HUES6 (cell line): ENCODE measurements at regions not wholly inside any gene's neighbourhood (a gene's known extent, or its start where the extent isn't known, plus 50 kb on each side); places are given as distances from the start of the nearest gene placed in this dataset.

Source experiments
- H3K27ac ChIP-seq: 2 replicates; pipeline ENCODE4 v1.7.0; 2013; ENCODE audit warnings: low read depth, mild to moderate bottlenecking, low read length, inconsistent platforms
- H3K27me3 ChIP-seq: 2 replicates; pipeline ENCODE4 v1.6.1; 2013; ENCODE audit warnings: low read length; ENCODE audit not compliant: control insufficient read depth, insufficient read depth
- H3K36me3 ChIP-seq: 2 replicates; pipeline ENCODE4 v1.6.1; 2013; ENCODE audit warnings: low read length; ENCODE audit not compliant: control insufficient read depth, insufficient read depth
- H3K4me1 ChIP-seq: 2 replicates; pipeline ENCODE4 v1.6.1; 2013; ENCODE audit warnings: low read length; ENCODE audit not compliant: control insufficient read depth, insufficient read depth
- H3K4me3 ChIP-seq: 2 replicates; pipeline ENCODE4 v1.5.1; 2013; ENCODE audit warnings: low read depth, low read length
- H3K9ac ChIP-seq: one replicate; pipeline ENCODE4 v1.6.1; 2013; ENCODE audit warnings: mild to moderate bottlenecking, low read length
- H3K9me3 ChIP-seq: 2 replicates; pipeline ENCODE4 v1.6.1; 2013; ENCODE audit warnings: low read depth, low read length; ENCODE audit not compliant: control insufficient read depth, insufficient read depth

DNA sequence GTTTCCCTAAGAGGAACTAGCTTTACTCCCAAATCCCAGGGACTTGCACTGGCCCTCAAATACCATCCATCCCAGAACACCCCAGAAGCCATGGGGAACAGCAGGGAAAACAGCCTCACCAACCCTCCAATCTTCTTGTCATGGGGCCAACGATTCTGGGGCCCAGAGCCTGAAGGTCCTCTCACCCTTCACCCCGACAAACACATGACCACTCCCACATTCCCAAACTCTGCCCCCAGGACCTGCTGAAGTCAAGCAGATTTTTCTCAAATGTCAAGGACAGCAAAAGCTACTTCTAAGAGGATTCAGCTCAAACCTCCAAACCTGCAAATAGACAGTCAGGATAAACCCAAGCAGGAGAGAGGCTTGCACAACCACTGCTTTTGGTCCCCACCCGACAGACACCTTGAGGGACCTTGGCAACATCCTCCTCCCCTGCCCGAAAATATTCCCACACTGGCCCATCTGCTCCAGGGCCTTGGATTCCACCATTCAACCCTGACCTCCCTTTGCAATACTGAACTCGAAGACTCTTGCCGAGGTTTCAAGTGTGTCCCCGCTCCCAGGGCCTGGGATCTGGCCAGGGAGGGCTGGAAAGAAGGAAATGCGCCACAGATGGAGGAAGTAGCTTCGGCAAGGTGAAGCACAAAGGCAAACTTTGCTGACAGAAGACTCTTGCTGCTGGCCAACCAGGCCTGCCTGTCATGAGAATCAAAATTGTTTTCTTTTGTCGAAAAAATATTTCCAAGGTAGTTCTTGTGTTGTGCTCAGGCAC is 143.3 kb downstream of the ZFP36L2 start:
- Histone ChIP-seq H3K36me3 (no peaks in the 10 kb centered on the region), H3K9me3 (no peaks in the 10 kb centered on the region), H3K27ac (no peak overlapping the region), H3K4me1 (peaks cover 55% of the 10 kb centered on the region), H3K27me3 (no peaks in the 10 kb centered on the region), H3K9ac (peak overlapping the region; percentile 14), H3K4me3 (no peak overlapping the region)

DNA sequence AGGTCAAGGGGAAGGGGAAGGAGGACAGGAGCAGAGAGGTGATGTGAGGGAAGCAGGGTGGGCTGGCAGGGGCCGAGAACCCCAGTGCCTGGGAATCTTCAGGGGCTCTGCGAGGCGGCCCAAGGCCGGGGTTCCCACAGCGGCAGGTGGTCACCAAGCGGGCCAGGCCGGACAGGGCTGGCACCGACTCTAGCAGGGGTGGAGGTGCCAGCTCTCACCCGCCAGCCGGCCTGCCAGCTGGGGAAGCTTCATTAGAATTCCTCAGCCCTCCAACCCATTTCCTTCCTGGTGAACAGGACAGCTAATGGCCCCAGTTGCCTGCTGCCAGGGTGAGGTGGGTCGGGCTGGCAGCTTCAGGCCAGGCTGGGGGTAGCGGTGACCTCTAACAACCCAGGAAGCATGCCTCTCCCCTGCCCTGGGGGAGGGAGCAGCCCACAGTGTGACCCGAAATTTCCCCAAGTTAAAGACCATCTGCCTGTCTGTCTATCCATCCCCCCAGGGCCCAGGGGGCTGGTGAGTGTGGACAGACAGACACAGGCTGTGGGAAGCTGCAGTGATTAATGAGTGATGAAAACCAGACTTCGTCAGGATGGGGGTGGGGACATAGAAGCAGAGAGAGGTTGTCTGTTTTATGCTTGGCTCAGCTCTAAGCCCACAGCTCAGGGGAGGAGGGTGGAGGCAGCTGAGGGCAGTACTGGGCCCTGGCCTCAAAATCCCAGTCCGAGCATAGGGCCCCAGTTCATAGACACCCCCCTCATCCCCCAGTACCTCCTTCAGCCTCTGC is 144.1 kb downstream of the ZFP36L2 start:
- no peaks in the 10 kb centered on the region for H3K27me3 ChIP-seq
- H3K4me3 ChIP-seq, result no peak overlapping the region
- no peaks in the 10 kb centered on the region for H3K9me3 ChIP-seq
- peak overlapping the region; percentile 14 for H3K9ac ChIP-seq
- H3K27ac ChIP-seq, result no peak overlapping the region
- H3K4me1 ChIP-seq, result peaks cover 55% of the 10 kb centered on the region
- H3K36me3 ChIP-seq, result no peaks in the 10 kb centered on the region

DNA sequence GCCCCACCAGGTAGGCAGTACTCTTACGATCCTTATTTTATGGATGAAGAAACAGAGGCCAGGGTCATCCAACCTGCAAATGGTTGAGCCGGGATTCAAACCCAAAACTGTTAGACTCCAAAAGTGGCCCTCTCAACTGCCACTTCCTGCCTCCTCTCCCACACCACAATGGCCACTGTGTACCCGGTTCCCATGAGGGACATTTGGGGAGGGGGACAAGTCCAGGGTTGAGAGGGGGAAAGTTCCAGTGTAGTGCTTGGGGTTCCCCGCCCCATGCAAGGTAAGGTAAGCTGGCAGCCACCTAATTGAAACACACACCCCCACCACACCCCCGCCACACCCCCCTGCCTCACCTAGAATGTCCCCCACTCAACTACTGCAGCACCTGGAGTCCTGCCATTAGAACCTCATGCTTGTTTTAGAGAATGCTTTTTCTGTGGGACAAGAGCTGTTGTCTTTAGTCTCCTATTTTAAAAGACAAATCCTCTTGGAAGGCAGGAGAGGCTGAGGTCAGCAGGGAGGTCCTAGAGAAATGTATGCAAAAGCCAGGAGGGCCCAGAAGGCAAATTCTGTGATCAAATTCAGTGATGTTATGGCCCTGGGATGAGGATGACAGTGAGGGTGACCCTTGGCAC is 145.2 kb downstream of the ZFP36L2 start:
- H3K27ac ChIP-seq, result no peak overlapping the region
- no peaks in the 10 kb centered on the region for H3K27me3 ChIP-seq
- no peaks in the 10 kb centered on the region for H3K9me3 ChIP-seq
- H3K9ac ChIP-seq, result no peak overlapping the region
- H3K4me3 ChIP-seq, result no peak overlapping the region
- H3K36me3 ChIP-seq, result no peaks in the 10 kb centered on the region
- H3K4me1 ChIP-seq, result peaks cover 47% of the 10 kb centered on the region

DNA sequence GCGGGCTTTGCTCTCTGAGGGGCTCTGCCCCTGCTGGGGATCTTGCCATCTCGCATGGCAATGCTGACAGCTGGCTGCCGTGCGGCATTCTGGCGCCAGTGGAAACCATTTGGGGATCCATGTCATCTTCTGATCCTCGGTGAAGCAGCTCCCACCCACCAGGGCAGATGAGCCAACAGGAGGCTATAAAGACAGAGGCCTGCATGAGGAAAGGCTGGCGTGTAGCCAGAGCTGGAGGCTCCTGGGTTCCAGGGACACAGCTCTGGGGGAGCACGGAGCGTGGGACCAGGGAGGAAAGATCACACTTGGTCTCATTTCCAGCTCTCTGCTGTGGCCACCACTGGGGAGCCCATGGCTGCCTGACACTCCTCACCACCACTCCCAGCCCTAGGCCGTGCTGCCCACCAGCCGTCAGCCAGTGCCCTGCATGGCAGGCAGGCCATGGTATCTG is 145.8 kb downstream of the ZFP36L2 start:
- no peaks in the 10 kb centered on the region for H3K9me3 ChIP-seq
- H3K36me3 ChIP-seq, result no peaks in the 10 kb centered on the region
- no peak overlapping the region for H3K27ac ChIP-seq
- H3K4me1 ChIP-seq, result peaks cover 41% of the 10 kb centered on the region
- no peak overlapping the region for H3K4me3 ChIP-seq
- H3K27me3 ChIP-seq, result no peaks in the 10 kb centered on the region
- H3K9ac ChIP-seq, result no peak overlapping the region

DNA sequence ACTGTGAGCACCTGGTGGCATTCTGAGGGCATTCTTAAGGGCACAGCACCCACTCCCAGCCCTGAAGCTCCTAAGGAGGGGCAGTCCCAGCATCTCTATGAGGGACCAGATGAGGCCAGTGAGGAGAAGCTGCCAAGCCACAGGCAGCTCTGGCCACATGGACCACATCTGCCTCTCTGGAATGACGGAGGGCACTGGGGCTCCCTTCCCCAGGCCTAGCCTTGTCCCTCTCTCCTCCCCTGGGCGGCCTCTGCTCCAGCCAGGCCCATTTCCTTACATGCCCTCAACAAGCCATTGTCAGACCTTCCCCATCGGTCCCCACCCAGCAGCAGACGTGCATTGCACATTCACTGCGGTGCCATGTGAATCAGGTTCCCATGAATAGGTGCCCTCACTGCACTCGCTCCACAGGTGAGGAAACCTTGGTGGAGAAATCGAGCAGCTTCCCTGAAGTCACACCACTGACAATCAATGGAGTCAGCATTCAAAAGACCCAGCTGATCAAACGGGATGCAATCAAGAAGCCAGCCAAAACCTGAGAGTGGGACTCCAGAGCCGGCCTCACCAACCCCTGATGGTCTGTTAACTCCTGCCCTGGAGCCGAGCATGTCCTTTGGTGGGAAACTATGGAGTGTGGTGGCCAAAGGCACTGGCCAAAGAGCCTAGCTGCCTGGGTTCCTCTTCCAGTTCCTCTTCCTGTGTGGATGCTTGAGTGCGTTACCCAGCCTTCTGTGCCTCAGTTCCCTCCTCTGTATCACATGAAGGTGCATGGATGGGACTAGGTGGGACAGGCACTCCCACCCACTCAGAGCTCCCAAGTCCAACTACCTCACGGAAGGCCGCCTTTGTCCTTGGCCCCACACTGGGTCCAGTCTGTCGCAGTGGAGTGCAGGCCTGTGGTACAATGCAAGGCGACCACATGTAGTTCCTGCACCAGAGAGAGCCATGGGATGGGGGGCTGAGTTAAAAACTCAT is 147.3 kb downstream of the ZFP36L2 start:
- no peak overlapping the region for H3K27ac ChIP-seq
- no peak overlapping the region for H3K4me3 ChIP-seq
- no peaks in the 10 kb centered on the region for H3K36me3 ChIP-seq
- no peak overlapping the region for H3K9ac ChIP-seq
- H3K27me3 ChIP-seq, result no peaks in the 10 kb centered on the region
- no peaks in the 10 kb centered on the region for H3K9me3 ChIP-seq
- peaks cover 26% of the 10 kb centered on the region for H3K4me1 ChIP-seq

DNA sequence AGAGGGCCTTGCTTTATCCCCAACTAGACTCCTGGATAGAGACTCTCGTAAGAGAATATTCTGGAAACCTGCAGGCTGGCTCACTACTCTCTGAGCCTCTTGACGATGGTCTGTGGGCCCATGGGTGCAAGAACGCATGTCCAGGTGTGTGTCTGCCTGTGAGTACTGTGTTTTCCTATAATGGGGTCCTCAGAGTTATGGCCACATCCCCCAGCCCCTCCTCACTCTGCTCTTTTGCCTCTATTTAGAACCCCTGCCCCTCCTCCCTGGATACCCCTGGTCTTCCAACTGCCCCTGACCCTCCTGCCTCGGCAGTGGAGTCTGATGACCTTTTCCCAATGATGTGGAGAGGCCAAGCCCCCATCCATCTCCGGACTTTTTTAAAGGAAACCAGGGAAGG is 148.1 kb downstream of the ZFP36L2 start:
- Histone ChIP-seq H3K9ac (no peak overlapping the region), H3K36me3 (no peaks in the 10 kb centered on the region), H3K9me3 (no peaks in the 10 kb centered on the region), H3K4me1 (peaks cover 19% of the 10 kb centered on the region), H3K27me3 (no peaks in the 10 kb centered on the region), H3K4me3 (no peak overlapping the region), H3K27ac (no peak overlapping the region)

DNA sequence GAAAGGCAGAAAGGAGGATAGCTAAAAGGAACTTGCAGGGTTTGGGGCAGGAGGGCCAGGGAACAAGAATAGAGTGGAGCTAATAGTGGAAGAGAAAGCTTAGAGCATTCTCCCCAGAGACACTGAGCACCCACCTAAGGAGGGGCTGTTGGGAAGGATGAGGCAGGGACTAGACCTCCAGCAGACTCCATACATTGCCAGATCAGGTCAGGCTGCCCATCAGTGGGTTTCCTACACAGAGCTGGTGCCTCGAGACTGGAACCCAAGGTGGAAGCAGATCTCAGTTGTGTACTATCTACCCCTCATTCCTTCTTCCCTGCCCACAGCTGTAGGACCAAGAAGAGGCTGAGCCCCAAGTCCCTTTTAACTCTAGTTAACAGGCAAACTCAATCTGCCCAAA is 148.5 kb downstream of the ZFP36L2 start:
- H3K9ac ChIP-seq, result no peak overlapping the region
- no peaks in the 10 kb centered on the region for H3K9me3 ChIP-seq
- no peaks in the 10 kb centered on the region for H3K27me3 ChIP-seq
- H3K4me3 ChIP-seq, result no peak overlapping the region
- H3K36me3 ChIP-seq, result no peaks in the 10 kb centered on the region
- no peak overlapping the region for H3K27ac ChIP-seq
- H3K4me1 ChIP-seq, result peaks cover 15% of the 10 kb centered on the region; the same call in 1 of the 2 replicates

DNA sequence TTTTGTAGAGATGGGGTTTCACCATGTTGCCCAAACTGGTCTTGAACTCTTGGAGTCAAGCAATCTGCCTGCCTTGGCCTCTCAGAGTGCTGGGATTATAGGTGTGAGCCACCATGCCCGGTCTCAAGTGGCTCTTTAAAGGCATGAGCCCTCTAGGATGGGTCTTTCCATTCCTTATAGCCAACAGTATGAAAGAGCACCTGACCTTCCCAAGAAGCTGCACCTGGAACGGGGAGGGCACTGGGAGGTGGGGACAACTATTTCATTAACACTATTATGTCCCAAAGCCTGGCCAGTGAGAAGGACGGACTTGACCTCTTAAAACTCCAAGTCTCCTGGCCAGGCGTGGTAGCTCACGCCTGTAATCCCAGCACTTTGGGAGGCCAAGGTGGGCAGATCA is 149.7 kb downstream of the ZFP36L2 start:
- Histone ChIP-seq H3K27me3 (no peaks in the 10 kb centered on the region), H3K9me3 (no peaks in the 10 kb centered on the region), H3K4me1 (0 out of 2 replicates have a peak, but pooled peaks cover 7% of the 10 kb centered on the region), H3K4me3 (no peak overlapping the region), H3K9ac (no peak overlapping the region), H3K36me3 (no peaks in the 10 kb centered on the region), H3K27ac (no peak overlapping the region)

DNA sequence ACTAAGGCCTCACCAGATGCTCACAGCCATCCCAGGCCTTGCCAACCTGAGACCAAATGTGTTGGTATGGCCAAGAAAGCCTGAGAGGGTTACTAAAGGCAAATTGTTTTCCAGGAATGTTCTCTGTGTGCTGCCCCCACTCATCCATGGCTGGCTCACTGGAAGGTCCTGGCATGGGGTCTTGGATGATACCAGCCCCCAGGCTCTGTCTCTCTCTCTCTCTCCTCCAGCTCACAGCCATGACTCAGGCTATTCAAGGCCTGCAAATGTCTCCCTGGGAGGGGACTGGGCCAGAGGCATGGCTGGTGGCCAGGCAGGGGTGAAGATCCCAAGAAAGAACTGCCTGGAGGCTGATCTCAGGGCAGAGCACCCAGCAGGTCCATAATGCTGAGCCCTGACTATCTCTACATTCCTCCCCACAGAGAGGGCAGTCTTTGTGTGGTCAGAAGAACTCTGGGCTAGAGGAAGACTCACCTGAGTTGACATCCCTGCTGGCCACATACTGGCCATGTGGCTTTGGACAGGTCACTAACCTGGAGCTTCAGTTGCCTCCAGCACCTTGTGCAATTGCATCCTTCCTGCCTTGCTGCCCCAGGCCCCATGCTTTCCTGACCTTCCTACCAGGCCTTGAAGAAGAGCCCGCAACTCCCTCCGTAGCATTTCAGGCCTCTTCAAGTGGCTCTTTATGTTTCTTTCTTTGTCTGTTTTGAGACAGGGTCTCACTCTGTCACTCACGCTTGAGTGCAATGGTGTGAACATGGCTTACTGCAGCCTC is 150.4 kb downstream of the ZFP36L2 start:
- H3K27ac ChIP-seq, result no peak overlapping the region

More for the DNA sequence above, 150.4 kb downstream of the ZFP36L2 start:
- H3K4me1 ChIP-seq, result peaks cover 13% of the 10 kb centered on the region; the same call in 1 of the 2 replicates
- H3K36me3 ChIP-seq, result no peaks in the 10 kb centered on the region
- no peaks in the 10 kb centered on the region for H3K9me3 ChIP-seq
- no peak overlapping the region for H3K4me3 ChIP-seq
- H3K9ac ChIP-seq, result no peak overlapping the region
- H3K27me3 ChIP-seq, result no peaks in the 10 kb centered on the region
